Fibroblast of skin of scalp (primary cell): ENCODE measurements at regions not wholly inside any gene's neighbourhood (a gene's known extent, or its start where the extent isn't known, plus 50 kb on each side); places are given as distances from the start of the nearest gene placed in this dataset.
"Not testable (repeated sequence)": the region's sequence is repeated elsewhere in the genome, so short reads cannot be mapped to it uniquely, and the experiment has no call there.

ENCODE experiments used
- DNase-seq: peaks from one replicate; pipeline ENCODE4 v3.0.0-alpha.2; 2013

- DNase-seq, result no peak
These were observed 692.5 kb upstream of the IGFBP3 start for GRCh38 chr7:46613551-46613950.

DNA sequence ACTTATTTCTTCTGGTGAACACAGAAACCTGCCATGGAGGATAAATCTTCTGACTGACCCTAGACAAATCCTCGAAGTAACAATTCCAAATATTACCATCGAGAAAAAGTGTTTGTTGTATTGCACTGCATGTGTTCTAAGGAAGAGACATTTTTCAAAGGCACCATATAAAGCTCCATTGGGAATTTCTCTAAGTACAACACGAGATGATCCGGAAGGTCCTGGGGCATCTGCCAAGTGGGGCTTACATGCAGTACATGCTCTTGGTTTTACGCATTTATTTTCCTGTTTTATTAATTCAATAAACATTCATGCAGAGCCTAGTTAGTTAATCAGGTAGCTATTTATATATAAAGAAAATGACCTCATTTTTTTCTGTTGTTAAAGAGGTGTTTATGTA, 692.0 kb upstream of the IGFBP3 start:
- no peak for DNase-seq

DNA sequence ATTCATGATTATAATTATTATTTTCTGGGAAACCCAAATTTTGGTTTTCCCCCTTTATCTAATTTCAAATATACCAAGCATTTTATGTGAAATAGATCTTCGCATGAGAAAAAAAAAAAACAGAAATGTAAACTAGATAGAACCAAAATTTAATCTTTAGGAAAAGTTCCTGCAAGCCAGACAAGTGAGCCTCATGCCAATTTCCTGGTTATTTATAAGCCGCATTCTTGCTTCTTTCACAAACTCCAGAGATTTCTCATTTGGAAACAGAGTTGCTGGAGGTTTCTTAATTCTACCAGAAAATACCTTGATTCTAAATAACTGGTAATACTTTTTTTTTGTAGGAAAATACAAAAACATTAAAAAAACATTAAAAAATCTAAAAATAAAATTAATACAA, 690.4 kb upstream of the IGFBP3 start:
- no peak for DNase-seq

GRCh38 chr7:46610746-46611145, 689.7 kb upstream of the IGFBP3 start:
- DNase-seq, result no peak

GRCh38 chr7:46607176-46607575, 686.1 kb upstream of the IGFBP3 start:
- no peak for DNase-seq

GRCh38 chr7:46606761-46607160, 685.7 kb upstream of the IGFBP3 start:
- DNase-seq, result no peak

DNA sequence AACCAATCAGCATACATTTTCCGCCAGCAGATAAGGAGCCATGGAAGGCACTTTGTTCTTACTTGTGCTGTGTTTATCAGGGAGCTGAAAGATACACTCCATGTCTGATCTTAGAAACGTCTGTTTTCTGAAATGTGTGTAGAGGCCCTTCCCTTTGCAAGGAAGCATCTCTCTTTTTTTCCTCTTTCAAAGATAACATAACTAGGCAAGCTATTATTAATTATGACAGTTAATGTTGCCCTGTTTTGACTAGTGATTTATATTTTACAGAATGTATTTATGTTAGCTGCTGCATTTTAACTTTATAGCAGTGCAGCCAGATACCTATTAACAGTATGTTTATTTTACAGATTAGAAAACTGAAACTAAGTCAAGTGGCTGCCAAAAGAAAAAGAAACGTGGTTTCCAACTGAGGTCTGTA, 683.2 kb upstream of the IGFBP3 start:
- no peak for DNase-seq

DNA sequence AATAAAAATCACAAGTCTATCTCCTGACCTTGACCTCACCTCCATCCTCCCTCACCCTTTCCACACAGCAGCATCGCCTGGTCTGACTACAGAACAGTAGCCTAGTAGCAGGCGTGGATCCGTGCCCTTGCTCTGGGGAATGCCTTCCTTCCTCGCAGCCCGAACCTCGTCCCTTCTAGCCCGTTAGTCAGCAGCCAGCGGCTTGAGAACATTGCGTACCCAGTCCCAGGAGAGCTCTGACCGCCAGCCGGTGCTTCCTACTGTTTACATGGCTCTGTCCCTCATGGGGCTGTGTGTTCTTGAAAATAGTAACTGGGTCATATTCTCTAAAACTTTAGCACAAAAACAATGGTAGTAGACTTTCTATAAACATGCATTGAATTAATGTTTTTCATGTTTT, 682.7 kb upstream of the IGFBP3 start:
- DNase-seq, result peak; percentile 70

DNA sequence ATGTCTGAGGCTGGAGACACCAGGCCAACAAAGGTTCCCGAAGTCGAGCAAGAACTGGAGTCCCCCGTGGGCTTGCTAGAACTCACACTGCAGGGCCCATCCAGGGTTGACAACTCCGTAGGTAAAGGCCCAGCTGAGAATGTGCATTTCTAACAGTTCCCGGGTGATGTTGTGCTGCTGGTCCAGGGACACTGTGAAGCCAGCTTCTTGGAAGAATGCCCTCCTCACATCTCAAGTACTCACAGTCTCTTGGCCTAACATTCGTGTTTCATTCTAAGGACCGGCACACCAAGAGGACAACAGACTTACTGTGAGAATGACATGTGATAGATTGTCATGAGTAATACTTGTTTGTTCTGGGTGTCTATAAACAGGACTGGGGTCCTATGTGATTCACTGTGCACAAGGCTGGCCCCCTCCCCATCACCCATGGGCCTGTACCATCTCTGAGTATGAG, 682.3 kb upstream of the IGFBP3 start:
- DNase-seq, result no peak

DNA sequence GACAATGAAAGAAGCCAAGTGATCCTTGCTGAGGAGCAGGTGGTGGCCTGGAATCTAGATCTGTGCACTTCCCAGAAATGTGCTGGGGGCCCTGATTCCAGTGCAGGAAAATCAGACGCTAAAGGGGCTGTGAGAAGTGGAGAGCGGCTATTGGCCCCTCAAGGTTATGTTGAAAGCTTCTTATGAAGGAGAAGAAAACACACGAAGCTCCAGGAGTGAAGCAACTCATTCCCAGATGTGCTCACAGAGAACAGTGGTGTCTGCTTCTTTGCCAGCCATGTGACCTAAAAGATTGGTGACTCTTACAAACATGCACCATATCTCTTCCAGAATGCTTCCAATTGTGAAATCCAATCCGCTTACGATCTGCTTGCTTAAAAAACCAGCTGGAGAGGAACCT, 679.3 kb upstream of the IGFBP3 start:
- no peak for DNase-seq

DNA sequence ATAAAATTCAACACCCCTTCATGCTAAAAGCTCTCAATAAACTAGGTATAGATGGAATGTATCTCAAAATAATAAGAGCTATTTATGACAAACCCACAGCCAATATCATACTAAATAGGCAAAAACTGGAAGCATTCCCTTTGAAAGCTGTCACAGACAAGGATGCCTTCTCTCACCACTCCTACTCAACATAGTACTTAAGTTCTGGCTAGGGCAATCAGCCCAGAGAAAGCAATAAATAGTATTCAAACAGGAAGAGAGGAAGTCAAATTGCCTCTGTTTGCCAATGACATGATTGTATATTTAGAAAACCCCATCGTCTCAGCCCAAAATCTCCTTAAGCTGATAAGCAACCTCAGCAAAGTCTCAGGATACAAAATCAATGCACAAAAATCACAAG, 673.8 kb upstream of the IGFBP3 start:
- DNase-seq, result not testable (repeated sequence)

- not testable (repeated sequence) for DNase-seq
These were observed 670.1 kb upstream of the IGFBP3 start for GRCh38 chr7:46590918-46591905.

DNA sequence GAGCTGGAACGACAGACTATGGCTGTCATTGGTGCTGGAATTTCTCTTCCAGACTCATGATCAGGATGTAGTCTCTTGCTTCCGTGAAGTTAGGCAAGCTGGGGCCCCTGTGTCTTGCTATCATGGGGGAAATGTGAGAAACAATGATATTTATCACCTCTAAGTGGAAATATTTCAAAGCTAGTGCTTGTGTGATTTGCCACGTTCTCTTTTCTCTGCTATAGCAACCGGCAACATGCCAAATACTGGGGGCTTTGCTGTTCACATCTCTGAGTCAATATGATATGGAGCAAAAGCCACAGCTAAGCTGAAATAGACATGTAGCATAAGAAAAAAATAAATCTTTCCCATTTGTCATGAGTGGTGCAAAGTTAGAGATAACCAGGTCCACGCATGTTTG, 668.2 kb upstream of the IGFBP3 start:
- no peak for DNase-seq

DNA sequence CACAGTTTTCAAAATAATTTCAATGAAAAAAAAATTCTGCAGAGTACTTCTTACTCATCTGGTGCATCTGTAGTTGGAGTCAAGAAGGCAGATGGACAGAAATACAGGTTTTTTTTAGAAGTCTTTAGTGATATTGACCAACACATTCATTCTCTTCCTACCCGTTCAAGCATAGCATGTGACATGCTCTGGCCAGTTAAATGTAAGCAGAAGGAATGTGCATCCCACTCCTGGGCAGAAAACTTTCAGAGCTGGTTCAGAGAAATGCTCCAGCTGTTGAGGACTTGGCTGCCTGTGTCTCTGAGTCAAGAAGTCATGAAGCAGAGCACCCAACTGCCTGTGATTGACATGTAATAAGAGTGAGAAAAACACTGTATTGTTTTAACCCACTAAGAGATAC, 665.3 kb upstream of the IGFBP3 start:
- DNase-seq, result no peak

- peak; percentile 45 for DNase-seq
These were observed 662.6 kb upstream of the IGFBP3 start for GRCh38 chr7:46583656-46584055.

- peak; percentile 90 for DNase-seq
These were observed 660.2 kb upstream of the IGFBP3 start for GRCh38 chr7:46581268-46581667.

GRCh38 chr7:46580766-46581165, 659.7 kb upstream of the IGFBP3 start:
- peak; percentile 64 for DNase-seq

DNA sequence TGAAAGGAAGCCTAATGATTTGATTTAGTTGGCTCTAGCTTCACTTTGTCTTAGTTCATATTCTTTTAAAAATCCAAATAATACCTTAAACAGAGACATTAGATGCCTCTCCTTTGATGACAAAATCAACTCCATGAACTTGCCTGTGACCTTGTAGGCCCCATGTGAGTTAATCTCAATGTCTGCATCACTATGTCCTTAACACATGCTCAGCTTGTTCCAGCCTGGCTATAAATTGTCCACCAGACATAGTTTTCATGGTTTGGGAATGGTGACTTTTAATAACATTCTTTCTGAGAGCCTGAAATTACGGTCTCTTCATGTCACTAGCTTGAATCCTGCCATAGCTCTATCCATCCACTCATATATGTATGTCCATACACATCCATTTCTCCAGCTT, 656.3 kb upstream of the IGFBP3 start:
- DNase-seq, result no peak

DNA sequence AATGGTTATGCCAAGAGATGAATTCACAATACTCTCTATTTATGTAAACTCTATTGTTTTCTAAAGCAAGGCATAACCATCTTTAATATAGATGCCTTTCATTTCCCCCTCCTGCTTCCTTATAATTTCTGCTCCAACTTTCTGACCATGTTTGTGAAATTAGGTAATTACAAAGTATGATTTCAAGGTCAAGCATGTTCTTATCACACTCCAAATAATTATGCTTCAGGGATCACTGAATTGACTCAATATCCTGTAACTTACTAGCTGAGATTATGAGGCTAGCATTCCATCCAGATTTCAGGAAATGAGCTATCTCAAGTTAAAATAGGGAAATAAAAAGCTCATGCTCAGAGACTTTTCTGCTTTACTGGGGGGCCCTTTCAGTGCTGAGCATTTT, 655.9 kb upstream of the IGFBP3 start:
- no peak for DNase-seq

GRCh38 chr7:46572691-46573090, 651.6 kb upstream of the IGFBP3 start:
- peak; percentile 36 for DNase-seq

DNA sequence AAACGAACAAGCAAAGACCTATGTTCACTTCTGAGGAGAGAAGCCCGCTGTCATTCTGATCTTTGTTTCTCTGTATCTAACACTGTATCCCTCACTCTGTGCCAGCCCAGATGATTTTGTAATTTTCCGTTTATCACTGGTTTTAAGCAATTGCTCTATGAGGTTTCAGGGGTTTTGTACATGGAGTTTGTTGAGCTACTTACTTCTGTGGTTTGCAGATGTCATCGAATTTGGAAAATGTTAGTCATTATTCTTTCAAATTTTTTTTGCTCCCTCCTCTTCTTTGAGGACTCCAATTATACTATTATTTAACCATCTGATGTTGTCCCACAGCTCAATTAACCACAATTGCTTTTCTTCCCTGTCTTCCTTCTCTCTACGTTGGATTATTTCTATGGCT, 650.9 kb upstream of the IGFBP3 start:
- no peak for DNase-seq

GRCh38 chr7:46569133-46569465, 648.0 kb upstream of the IGFBP3 start:
- peak; percentile 37 for DNase-seq

DNA sequence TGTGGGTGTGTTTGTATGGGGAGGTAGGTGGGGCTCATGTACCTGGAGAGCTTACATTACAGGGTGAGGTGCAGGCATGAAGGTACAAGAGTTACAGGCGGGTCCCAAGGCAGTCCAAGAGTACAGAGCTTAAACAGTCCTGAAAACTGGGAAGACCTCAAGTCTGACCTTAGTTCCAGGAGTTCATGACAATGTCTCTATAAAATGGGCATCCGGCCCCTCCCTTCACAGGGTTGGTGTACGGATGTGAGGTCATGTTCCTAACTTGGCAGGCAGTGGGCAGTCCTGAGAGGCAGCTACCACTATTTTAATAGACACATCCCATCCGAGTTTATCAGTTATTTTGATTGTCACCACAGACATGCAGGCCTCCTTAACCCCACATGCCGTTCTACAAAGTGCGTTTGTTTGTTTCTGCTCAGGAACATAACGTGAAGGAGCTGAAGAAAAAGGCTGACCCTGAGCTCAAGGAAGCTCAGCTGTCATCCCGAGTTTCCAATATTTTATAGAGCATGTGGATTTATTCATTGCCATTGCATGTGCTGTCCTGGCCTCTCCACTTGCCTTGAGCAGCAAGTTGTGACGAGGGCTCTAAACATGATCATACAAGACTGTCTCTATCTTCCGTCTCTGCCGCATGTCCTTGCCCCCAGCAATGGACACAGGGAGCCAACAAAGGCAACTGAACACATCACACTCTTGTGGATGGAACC, 647.5 kb upstream of the IGFBP3 start:
- DNase-seq, result no peak

DNA sequence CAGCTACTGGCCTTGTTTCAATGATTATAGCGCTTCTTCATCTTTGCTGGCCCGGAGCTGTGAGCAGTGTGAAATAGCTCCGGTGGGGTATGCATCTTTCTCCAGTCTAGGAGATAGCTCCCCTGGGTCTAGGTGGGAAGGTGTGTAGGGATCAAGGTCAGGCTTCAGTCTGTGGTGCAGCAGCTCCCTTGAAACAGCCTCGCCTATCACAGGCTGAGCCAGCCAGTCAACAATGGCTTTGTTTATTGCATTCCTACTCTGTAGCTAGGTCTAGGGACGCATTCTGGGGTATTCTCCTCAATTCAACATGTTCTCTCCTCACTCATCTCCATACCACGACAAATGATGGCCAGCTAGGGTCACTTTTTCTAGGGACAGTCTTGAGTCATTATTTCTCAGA, 646.8 kb upstream of the IGFBP3 start:
- no peak for DNase-seq
